GM12874 (cell line): ENCODE measurements at regions not wholly inside any gene's neighbourhood (a gene's known extent, or its start where the extent isn't known, plus 50 kb on each side); places are given as distances from the start of the nearest gene placed in this dataset.

Experiments
- CTCF ChIP-seq: IDR thresholded peaks from 2 replicates; pipeline ENCODE4 v1.5.1; 2011; ENCODE audit warnings: low read depth, mild to moderate bottlenecking, control low read depth, low read length, moderate library complexity; ENCODE audit not compliant: insufficient read depth

GRCh38 chr15:77721963-77722362, 89.3 kb upstream of the LINGO1 start:
- no peak for TF ChIP-seq CTCF

GRCh38 chr15:77720655-77721054, 87.9 kb upstream of the LINGO1 start:
- TF ChIP-seq CTCF = no peak

GRCh38 chr15:77720173-77720572, 87.5 kb upstream of the LINGO1 start:
- TF ChIP-seq CTCF = no peak

- no peak for TF ChIP-seq CTCF
Measured at GRCh38 chr15:77719450-77719849, 86.7 kb upstream of the LINGO1 start.

GRCh38 chr15:77717333-77717990, 84.8 kb upstream of the LINGO1 start:
- no peak for TF ChIP-seq CTCF

- no peak for TF ChIP-seq CTCF
Measured at GRCh38 chr15:77716632-77717332, 84.1 kb upstream of the LINGO1 start.

GRCh38 chr15:77715860-77716259, 83.1 kb upstream of the LINGO1 start:
- TF ChIP-seq CTCF = no peak
